GM13977 (cell line): ENCODE measurements at regions not wholly inside any gene's neighbourhood (a gene's known extent, or its start where the extent isn't known, plus 50 kb on each side); places are given as distances from the start of the nearest gene placed in this dataset.
"Not testable (repeated sequence)": the region's sequence is repeated elsewhere in the genome, so short reads cannot be mapped to it uniquely, and the experiment has no call there.

ENCODE experiments used
- DNase-seq: peaks from one replicate; pipeline ENCODE4 v3.0.0; 2012; ENCODE audit warnings: low spot score
- in situ Hi-C: fragments of 300-500 bp; cut with MboI; formaldehyde crosslinking; loops from one replicate; pipeline ENCODE4 v1.12.0; 2022; ENCODE audit warnings: low sequenced_read_pairs, low pct_unique_long_range_greater_than_20kb, mixed read lengths, inconsistent platforms; ENCODE audit not compliant: unreplicated experiment
- TF ChIP-seq, protein P1 (sequence below): IDR thresholded peaks from 2 replicates; pipeline ENCODE4 v1.5.1; 2012; ENCODE audit warnings: mild to moderate bottlenecking, control low read depth; ENCODE audit not compliant: insufficient read depth; ENCODE audit errors: extremely low read depth, missing control alignments

DNA sequence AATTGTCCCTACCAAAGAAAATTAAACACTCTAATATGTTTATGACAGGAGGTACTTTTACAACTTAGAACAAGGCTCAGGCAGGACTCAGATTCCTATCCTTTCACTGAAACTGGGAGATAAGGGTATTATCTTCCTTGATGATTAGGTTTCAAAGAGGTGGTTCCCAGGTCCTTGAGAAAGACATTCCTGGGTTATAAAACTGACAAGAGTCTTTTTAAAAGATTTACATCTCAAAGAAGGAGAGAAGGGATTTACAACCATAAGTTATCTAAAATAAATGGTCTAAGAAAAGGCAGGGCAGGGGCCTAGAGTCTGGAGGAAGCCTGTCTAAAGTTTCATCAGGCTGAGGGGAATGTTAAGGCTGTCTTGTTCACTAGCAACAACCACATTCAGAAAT, 1492.5 kb downstream of the HACE1 start:
- TF ChIP-seq, protein P1, sequence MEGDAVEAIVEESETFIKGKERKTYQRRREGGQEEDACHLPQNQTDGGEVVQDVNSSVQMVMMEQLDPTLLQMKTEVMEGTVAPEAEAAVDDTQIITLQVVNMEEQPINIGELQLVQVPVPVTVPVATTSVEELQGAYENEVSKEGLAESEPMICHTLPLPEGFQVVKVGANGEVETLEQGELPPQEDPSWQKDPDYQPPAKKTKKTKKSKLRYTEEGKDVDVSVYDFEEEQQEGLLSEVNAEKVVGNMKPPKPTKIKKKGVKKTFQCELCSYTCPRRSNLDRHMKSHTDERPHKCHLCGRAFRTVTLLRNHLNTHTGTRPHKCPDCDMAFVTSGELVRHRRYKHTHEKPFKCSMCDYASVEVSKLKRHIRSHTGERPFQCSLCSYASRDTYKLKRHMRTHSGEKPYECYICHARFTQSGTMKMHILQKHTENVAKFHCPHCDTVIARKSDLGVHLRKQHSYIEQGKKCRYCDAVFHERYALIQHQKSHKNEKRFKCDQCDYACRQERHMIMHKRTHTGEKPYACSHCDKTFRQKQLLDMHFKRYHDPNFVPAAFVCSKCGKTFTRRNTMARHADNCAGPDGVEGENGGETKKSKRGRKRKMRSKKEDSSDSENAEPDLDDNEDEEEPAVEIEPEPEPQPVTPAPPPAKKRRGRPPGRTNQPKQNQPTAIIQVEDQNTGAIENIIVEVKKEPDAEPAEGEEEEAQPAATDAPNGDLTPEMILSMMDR, result no peak
- no peak for DNase-seq
- in situ Hi-C loops, result no loop called here

DNA sequence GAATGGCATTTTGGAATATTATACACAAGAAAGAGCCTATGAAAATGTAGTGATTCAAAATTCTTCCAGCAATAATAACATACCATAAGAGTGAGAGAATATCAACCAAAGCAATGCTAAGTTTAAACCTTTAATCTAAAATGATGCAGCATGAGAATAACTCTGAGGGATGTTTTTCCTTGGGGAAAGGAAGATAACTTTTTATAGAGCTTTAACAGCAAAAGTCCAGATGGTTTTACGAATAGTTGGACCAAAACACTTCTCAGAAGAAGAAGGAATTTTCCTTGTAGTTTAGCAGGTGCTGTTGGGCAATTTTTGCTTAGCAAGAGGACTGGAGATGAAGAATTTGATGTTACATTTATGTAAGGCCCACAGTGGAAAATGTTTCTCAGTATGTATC, 1503.2 kb downstream of the HACE1 start:
- TF ChIP-seq, protein P1, result no peak
- no peak for DNase-seq
- in situ Hi-C loops, result no loop called here

DNA sequence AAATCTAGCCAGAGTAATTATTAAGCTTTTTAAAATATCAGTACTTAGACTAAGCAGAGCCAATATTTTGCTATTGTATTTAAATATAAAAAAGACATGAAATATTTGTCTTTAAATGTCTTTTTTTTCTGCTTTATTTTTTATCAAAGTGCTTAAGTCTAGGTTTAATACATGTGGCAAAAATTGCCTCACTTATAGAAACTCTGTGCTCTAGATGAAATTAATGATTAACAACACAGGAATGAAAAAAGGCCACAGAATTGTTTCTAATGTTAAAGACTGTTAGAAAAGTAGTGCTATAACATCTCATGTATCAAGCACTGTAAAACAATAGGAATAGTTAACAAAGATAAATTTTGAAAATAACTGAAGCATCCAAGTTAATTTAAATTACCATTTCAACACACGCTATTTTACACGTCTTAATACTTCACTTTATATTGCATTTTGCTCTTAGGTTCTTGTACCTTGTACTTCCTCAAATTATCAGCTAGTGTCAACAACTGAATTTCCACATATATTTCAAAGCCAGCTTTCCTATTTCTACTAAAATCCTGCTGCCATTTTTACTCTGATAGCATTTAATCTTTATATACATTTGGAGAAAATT, 1515.1 kb downstream of the HACE1 start:
- in situ Hi-C loops, result no loop called here
- no peak for DNase-seq
- TF ChIP-seq, protein P1, result no peak

DNA sequence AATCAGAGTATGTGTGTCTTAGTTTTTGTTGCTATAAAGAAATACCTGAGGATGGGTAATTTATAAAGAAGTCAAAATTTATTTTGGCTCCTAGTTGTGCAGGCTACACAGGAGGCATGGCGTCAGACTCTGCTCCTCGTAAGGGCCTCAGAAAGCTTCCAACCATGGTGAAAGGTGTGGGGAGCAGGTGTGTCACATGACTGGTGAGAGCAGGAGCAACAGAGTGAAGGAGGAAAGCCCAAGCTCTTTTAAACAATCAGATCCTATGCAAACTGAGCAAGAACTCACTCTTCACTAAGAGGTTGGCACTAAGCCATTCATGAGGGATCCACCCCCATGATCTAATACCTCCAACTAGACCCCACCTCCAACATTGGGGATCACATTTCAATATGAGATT, 1524.3 kb downstream of the HACE1 start:
- in situ Hi-C loops, result no loop called here
- TF ChIP-seq, protein P1, result no peak
- DNase-seq, result no peak

DNA sequence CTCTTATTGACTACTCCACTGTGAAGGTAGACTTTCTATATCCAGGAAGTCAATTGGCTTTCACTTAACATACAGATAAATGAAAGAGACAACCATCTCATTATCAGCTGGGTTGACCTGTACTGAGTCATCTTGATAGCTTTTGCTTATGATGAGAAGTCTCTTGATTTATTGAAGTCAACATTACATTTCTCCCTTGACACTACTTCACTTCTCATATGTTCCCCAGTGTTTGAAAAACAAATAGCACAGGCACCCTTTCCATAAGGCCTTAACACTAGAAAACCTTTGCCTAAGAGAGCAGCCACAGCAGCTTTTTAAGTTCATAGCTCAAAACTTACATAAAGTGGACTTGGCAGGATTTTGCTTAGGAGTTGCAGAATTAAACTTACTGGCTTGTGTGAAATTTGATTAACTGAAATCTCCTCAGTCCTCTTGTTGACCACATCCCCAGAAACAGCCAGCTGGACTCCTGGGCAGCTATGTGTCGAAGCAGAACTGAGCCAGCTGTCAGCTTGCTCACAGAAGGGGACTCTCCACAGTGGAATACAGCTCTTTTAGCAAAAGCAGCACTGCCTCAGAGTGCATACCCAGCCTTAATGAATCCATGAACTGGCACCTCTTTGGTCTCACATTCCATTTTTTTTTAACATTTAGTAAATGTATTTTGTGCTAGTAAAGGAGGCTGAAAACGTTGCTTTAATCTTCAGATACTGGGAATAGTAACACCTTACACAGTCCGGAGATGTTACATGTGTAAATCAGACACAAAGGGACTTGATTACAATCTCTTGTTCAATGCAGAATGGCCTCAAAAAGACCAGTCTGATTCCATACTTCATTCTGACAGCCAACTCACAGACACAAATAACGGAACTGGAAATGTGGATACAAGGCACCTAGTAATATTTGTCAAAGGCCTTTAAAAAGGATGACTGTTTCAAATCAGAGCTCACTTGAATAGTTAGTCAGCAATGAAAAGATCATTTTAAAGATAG, 1532.7 kb downstream of the HACE1 start:
- DNase-seq, result no peak
- TF ChIP-seq, protein P1, result no peak
- in situ Hi-C loops, result no loop called here

DNA sequence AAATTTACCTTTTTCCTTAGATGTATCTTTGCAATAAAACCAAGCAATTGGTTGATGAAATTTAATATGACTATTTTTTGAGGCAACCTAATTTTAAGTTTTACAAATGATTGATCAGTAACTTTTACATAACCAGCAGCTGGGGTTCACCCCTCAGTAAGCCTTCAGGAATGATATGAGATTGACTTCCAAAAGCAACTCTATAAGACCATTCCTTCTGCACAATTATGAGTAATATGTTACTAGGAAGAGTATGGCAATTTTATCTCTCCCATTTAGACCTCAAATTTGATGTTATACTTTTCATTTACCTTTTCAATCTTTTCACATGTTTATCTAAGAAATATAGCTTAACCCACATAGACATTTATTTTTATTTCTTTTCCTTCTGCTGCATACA, 1546.3 kb downstream of the HACE1 start:
- in situ Hi-C loops, result no loop called here
- TF ChIP-seq, protein P1, result no peak
- DNase-seq, result no peak

DNA sequence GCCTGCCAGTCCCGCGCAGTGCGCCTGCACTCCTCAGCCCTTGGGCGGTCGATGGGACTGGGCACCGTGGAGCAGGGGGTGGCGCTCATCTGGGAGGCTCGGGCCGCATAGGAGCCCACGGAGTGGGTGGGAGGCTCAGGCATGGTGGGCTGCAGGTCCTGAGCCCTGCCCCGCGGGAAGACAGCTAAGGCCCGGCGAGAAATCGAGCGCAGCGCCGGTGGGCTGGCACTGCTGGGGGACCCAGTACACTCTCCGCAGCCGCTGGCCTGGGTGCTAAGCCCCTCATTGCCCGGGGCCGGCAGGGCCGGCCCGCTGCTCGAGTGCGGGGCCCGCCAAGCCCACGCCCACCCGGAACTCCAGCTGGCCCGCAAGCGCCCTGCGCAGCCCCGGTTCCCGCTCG, 1565.3 kb downstream of the HACE1 start:
- DNase-seq, in situ Hi-C loops: not testable (repeated sequence)
